Activated CD4-positive, CD25-positive, alpha-beta regulatory T cell treated with anti-CD3 and anti-CD28 coated beads, Interleukin-2, amount 50 U/mL, for 72 hours (primary cell): ENCODE measurements at regions not wholly inside any gene's neighbourhood (a gene's known extent, or its start where the extent isn't known, plus 50 kb on each side); places are given as distances from the start of the nearest gene placed in this dataset.

Source experiments
- DNase-seq: peaks from one replicate; pipeline ENCODE4 v3.0.0; 2021

DNA sequence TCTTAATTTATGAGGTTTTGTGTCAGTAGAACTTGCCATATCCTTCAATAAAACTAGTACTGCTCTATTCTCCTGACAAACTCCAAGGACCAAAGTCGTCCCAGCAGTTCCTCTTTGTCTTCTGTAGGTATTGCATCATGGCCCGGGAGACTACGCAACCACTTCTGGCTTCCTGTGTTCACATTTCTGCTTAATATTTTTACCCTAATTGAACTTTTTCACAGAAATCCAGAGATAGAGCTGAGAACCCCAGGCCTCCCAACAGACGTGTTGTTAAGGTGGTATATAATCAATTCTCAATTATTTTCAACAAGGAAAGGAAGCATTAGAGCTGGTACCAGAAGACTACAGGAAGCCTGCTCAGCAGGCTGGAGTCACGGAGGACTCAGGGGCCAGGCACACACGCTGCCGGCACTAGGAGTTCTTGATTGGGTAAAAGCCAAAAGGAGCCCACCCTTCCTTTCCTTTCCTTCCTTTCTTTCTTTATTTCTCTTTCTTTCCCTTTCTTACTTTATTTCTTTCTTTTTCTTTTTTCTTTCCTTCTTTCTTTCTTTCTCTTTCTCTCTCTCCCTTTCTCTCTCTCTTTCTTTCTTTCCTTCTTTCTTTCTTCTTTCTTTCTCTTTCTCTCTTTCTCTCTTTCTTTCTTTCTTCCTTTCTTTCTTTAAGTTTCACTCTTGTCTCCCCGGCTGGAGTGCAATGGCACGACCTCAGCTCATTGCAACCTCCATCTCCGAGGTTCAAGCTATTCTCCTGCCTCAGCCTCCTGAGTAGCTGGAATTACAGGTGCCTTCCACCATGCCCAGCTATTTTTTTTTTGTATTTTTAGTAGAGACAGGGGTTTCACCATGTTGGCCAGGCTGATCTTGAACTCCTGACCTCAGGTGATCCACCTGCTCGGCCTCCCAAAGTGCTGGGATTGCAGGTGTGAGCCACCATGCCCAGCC lies 173.7 kb downstream of the ZBTB18 start:
- DNase-seq: no peak

GRCh38 chr1:244226435-244226834 lies 175.4 kb downstream of the ZBTB18 start:
- no peak for DNase-seq

- no peak for DNase-seq
Observed at GRCh38 chr1:244230470-244230869, 179.4 kb downstream of the ZBTB18 start.

DNA sequence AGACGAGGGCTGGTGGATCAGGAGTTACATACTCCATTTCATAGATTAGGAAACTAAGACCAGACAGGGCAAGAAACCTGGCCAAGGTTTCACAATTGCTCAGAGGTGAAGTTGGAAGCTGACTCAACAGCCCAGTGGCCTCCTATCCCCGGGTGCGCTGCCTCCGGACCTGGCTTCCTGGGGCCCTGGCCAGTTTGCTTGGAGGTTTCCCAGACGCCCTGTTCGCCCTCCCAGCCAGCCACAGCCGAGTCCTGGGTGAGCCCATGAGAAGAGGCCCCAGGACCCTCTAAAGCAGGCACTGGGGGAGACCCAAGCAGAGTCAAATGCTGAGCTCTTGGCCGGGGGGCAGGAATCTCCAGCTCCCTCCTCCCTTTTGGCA lies 180.1 kb downstream of the ZBTB18 start:
- DNase-seq: no peak

- DNase-seq: no peak
Observed at GRCh38 chr1:244231572-244232315, 180.7 kb downstream of the ZBTB18 start.

DNA sequence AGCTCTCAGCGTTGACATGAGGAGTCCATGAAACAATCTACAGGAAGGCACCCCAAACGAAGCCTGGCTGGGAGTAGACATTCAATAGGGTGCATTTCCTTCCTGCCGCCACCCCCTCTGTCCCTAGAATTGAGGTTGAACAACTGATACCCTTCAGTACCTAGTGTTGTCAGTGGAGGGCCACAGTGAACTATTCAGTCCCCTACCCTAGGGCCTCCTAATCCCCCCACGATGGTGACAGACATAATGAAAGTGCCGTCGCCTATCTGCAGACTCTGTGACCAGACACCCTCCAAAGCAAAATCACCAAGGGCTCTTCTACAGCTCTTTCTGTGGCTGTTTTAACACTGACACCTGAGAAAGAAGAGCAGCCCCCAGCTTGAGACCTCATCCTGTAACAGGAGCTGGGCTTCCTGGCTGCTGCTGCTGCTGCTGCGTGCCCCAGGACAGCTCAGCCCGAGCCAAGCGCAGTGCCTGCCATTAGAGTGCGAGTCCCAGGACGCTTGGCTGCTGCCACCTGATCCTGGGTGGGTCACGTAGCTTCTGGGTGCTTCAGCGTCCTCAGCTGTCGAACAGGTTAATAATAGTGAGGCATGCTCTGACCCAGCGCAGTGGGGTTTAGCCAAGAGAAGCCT lies 183.0 kb downstream of the ZBTB18 start:
- no peak for DNase-seq

DNA sequence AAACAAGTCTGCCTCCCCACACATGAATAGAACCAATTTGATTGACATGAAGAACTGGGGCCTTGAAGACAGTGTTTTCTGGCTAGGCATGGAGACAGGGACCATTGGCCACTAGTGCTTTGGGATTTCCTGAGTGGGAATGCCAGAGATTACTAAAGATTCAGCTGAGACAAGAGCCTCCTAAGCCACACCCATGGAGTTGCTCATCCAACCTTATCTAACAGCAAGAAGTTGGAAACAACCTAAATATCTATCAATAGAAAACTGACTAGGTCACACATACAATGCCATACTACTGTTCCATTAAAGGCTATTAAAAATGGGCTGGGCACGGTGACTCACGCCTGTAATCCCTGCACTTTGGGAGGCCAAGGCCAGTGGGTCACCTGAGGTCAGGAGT lies 184.1 kb downstream of the ZBTB18 start:
- DNase-seq: no peak

DNA sequence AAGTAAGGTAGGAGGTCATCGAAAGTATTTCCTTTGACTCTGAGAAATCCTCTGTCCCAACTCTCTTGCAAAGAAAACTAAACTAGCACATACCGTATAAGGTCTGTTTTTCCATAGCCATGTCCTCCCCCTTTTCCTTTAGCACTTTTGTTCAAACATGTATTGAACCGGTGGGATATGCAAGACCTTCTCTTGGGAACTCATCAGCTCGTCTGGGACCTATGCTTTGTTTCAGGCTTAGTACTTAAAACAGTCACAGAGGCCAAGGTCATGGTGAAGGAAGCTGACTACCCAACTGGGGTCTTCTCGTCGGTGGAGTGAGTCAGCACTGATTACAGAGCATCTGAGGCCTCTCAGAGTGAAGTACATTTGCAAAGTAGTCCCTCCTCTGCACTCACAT lies 185.0 kb downstream of the ZBTB18 start:
- no peak for DNase-seq

GRCh38 chr1:244236721-244237120 lies 185.6 kb downstream of the ZBTB18 start:
- no peak for DNase-seq

GRCh38 chr1:244237445-244237844 lies 186.4 kb downstream of the ZBTB18 start:
- DNase-seq: no peak

GRCh38 chr1:244239261-244239770 lies 188.2 kb downstream of the ZBTB18 start:
- DNase-seq: no peak

DNA sequence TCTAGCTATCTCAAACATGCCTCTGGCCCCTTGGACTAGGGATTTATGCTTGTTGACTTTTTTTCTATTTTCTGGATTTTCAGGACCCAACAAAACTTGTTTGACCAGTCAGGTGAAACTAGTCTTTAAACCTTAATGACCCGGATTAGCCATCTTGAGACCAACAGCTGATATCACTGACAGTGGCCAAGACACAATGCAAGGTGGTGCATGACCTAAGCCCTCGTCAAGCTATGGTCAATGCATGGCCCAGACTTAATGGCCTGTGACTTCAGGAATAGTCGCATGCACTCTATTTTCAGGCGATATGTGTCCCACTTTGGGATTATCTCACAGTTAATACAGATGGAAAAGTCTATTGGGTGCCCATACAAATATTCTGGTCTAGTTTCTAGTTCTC lies 190.4 kb downstream of the ZBTB18 start:
- no peak for DNase-seq

DNA sequence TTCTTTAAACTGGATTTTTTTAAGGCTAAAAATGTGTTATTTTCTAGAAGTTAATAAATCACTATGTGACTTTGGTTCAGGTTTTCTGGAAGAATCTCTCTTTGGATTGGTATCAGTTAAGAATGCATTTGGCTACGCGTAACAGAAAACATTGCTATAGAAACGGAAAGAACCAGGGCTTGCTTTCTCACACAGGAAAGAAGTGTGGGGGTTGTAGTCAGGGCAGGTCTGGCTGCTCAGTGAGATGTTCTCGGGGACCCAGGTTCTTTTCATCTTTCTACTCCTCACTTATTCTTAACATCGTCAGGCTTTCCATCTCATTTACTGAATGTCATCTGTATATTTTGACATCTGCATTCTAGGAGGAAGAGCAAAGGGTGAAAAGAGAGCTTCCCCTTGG lies 191.4 kb downstream of the ZBTB18 start:
- DNase-seq: no peak

DNA sequence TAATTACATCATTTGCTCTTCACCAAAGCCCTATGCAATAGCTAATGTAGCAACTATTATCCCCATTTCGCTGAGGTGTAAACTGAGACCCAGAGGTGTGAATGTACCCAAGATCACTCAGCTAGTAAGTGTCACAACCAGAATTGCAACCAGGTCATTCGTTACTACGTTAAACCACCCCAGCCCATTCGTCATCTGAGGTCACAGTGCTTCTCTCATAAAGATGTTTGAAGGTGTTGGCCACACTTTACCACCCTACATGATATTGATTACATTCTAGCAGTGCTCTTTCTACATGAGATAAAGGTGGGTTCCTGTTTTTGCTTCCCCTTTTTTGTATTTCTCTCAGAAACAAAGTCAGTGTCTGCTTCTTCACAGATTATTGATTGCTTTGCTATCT lies 195.3 kb downstream of the ZBTB18 start:
- DNase-seq: no peak

- DNase-seq: no peak
Observed at GRCh38 chr1:244248426-244248825, 197.3 kb downstream of the ZBTB18 start.

DNA sequence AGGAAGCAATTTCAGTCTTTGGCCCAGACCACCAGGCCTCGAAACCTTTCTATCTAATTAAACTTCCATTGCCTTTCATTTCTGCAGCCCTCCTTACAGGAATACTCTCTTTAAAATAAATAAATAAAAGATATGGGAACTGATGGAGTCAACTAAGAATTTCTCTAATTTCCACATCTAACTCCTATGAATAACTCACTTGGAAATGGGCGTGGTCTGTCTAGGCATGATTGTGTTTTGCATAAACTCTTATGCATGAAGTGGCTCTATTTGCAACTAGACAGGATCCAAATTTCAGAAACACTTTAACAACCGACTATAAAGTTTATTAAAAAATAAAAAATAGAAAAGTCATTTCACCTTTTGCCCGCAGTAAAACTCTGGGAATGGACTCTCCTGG lies 199.5 kb downstream of the ADSS2 start:
- no peak for DNase-seq

DNA sequence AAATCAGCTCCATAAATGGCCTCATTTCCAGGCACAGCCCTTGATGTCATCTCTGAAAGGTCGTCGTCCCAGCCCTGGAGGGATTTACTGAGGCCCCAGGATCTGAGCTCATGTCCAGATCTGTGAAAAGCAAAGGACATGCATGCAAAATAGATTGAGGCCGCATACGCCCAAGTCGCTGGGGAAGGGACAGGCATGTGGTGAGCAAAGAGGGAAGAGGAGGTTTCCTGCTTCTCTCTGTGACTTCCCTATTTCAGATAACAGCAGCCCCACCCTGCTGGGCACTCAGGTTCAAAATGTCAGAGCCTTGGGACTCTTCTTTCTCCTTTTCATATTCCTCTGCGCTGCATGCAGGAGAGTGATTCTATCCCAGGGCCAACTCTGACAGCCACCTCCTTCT lies 197.2 kb downstream of the ADSS2 start:
- no peak for DNase-seq

DNA sequence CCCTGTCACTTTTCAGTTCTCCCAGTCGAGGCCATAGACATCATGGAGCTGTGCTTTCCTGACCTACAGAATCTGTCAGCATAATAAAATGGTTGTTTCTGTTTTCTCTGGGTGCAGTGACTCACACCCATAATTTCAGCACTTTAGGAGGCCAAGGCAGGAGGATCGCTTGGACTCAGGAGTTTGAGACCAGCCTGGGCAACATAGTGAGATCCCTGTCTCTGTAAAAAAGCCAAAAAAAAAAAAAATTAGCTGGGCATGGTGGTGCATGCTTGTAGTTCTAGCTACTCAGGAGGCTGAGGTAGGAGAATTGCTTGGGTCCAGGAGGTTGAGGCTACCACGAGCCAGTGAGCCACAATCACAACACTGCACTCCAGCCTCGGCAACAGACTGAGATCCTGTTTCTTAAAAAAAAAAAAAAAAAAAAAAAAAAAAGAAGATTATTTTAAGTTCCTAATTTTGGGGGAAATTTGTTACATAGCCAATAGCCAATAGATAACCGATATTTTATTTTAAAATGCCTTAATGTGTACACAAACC lies 196.2 kb downstream of the ADSS2 start:
- DNase-seq: no peak

- DNase-seq: no peak
Observed at GRCh38 chr1:244256086-244256676, 195.5 kb downstream of the ADSS2 start.

DNA sequence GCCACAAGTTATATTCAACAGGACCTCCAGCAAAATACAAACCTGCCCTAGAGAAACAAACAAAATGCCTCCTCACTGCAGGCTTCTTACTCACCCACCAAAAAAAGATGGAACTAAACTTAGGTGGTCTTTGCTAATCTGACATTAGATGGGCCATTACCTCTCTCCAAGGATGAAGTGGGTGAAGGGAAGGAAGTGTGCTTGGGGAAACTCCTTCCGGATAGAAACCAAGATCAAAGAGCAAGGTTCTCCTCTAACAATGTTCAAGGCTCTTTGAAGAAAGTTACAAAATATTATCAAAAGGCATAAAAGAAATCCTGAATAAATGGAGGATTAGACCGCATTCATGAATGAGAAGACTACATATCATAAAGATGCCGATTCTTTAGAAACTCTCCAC lies 187.5 kb downstream of the ADSS2 start:
- DNase-seq: no peak

GRCh38 chr1:244265507-244265906 lies 186.2 kb downstream of the ADSS2 start:
- no peak for DNase-seq

DNA sequence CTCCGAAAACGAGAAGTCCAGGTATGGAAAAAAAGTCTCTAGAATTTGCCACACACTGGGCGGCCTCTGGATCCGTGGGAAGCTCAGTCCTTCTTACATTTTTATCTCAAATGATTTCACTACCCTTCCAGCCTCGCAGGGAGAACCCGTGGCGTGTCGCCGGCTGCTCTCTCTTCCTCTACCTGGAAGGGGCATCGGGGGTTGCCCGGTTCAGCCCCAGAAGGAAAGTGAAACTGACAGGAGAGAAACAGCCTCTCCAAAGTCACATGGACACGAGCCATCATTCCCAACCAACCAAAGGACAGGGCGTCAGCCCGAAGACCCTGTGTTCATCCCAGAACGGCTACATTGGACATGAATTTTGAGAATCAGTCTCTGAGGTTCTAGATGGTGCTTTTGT lies 182.5 kb downstream of the ADSS2 start:
- no peak for DNase-seq

DNA sequence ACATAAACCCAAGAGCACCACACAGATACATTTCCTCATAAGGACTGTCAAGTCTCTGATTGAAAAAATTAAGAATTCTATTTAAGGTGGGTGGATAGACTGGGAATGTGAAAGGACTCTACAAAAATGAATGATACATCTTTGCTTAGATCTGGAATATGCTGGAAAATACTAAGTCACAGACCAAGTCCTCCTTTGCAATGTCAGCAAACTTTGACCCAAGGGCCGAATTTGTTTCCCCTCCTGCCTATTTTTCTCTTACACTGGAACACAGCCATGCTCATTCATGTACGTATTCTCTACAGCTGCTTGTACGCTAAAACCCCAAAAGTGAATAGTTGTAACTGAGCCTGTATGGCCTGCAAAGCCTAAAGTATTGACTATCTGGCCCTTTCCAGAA lies 180.7 kb downstream of the ADSS2 start:
- DNase-seq: no peak
